Hepatocyte (in vitro differentiated cells): ENCODE measurements at regions not wholly inside any gene's neighbourhood (a gene's known extent, or its start where the extent isn't known, plus 50 kb on each side); places are given as distances from the start of the nearest gene placed in this dataset.
"Not testable (repeated sequence)": the region's sequence is repeated elsewhere in the genome, so short reads cannot be mapped to it uniquely, and the experiment has no call there.

ENCODE experiments used
- CTCF ChIP-seq: fragments of 200-600 bp; sonication (generic); IDR thresholded peaks from 2 replicates; pipeline ENCODE4 v1.5.1; 2016; ENCODE audit warnings: antibody characterized with exemption, mild to moderate bottlenecking; ENCODE audit not compliant: poor library complexity
- EZH2 ChIP-seq: fragments of 200-600 bp; sonication (generic); IDR thresholded peaks from 2 replicates; pipeline ENCODE4 v1.6.1; 2016; ENCODE audit warnings: antibody characterized with exemption, mild to moderate bottlenecking, borderline replicate concordance
- EZH2phosphoT487 ChIP-seq: fragments of 200-600 bp; sonication (generic); IDR thresholded peaks from one replicate; pipeline ENCODE4 v1.6.1; 2018; ENCODE audit warnings: antibody characterized with exemption, mild to moderate bottlenecking, low read depth, moderate library complexity; ENCODE audit not compliant: unreplicated experiment, severe bottlenecking

DNA sequence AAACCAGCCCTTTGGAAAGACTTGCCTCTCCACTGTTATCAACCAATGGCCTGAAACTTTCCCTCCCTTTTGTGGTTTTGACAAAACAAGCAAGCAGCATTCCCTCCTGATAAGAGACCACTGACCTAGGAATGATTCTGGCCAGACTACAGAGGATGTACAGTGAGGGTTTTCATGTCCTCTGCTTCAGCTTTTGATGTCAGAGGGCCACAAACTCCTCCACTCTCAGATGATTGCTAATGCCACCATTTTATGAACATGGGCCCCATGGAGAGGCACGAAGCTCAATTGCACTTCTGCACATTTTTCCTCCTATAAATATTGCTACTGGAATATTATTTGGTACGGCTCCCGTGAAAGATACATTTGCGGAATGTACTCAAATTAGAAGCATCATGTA, 61.5 kb downstream of the PPIAL4A start:
- not testable (repeated sequence) for TF ChIP-seq CTCF, EZH2, EZH2phosphoT487
